SK-N-MC (cell line): ENCODE measurements at regions not wholly inside any gene's neighbourhood (a gene's known extent, or its start where the extent isn't known, plus 50 kb on each side); places are given as distances from the start of the nearest gene placed in this dataset.

ENCODE experiments used
- EZH2 ChIP-seq: fragments of 200-600 bp; sonication (generic); IDR thresholded peaks from one replicate; pipeline ENCODE4 v1.6.1; 2017; ENCODE audit warnings: antibody characterized with exemption
- FOXP2 ChIP-seq: optimal IDR thresholded peaks from 2 replicates; pipeline ENCODE3; 2011; ENCODE audit warnings: mild to moderate bottlenecking, moderate library complexity; ENCODE audit not compliant: insufficient read depth; ENCODE audit errors: extremely low read length, control extremely low read depth
- POLR2AphosphoS5 ChIP-seq: IDR thresholded peaks from 2 replicates; pipeline ENCODE4 v1.6.1; 2012; ENCODE audit warnings: mild to moderate bottlenecking, low read depth, low read length, borderline replicate concordance

DNA sequence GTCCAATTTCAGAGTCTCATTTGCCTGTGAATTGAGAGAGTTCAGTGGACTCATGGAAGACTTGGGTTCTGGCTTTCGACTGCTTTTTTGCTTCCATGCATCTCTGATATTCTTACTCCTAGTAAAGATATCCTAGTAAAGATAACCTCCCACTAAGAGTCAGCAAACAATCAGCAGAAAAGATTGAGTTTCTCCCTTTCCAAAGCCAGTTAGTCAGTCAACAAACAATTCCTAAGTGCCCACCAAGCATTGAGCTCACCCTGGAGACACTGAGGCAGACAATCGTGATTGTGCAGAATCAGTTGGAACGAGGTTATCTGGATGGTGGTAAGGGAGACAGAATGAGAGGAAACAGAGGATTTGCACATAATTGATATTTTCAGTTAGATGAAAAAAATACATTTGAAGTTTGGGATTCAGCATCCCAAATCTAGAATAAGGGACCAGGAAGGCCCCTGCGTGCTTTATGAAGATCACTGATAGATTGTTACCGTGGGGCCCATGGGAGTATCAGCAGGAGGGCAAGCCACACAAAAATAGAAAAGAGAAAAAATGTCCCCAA lies 99.7 kb upstream of the SLC38A2 start:
- TF ChIP-seq POLR2AphosphoS5 (no peak), EZH2 (no peak), FOXP2 (no peak)
